RKO (cell line): ENCODE measurements at regions not wholly inside any gene's neighbourhood (a gene's known extent, or its start where the extent isn't known, plus 50 kb on each side); places are given as distances from the start of the nearest gene placed in this dataset.
A peak's percentile ranks its signal among the peaks of the same experiment; 100 is the strongest.
"Not testable (repeated sequence)": the region's sequence is repeated elsewhere in the genome, so short reads cannot be mapped to it uniquely, and the experiment has no call there.

Source experiments
- DNase-seq: peaks from one replicate; pipeline ENCODE4 v3.0.0-alpha.2; 2016; ENCODE audit warnings: low spot score

GRCh38 chr2:19651466-19651865 lies 250.3 kb downstream of the TTC32 start:
- DNase-seq = no peak

DNA sequence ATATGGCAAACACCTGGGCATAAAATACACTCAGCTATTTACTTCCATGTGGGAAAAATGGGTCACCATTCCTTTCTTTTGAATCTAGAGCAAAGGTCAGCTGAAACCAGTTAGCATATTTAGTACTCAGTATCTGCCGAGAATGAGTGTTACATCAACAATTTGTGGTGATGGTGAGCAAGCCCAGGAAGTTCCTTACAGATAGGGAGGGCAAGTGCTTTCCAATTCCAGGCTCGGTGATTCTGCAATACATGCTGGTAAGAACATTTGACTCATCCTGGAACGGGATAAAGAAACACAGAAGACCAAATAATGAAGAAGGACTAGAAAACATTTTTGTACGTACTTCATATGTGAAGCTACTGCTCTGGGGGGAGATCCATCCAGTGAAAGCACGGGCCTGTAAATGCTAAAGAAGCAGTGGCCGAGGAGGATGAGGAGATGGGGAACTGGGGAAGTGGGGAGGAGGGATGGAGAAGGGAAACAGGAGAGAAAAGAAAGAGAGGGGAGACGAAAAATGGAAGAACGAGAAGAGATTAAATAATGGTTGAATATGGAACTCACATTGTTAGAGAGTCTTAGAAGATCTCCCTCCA lies 251.9 kb downstream of the TTC32 start:
- DNase-seq = peak; percentile 40

DNA sequence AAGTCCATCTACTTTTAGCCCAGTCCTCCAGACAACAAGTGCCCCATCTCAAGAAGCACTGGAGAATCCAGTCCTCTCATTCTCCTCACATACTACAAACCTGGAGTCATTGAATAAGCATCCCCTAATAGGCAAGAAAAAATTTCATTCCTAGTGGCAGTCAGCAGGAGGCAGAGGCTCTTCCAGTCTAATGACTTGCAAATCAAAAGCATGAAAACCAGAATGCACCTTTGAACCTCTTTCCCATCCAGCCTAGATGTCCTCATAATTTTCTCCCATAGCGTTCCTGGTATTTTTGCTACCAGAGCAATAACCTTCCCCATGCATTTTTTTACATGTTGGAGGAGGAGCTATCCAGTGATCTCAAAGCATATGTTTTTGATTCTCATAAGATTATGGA lies 252.6 kb downstream of the TTC32 start:
- no peak for DNase-seq

- no peak for DNase-seq
Observed at GRCh38 chr2:19648583-19648982, 253.2 kb downstream of the TTC32 start.

GRCh38 chr2:19646987-19647386 lies 254.8 kb downstream of the TTC32 start:
- DNase-seq = no peak

DNA sequence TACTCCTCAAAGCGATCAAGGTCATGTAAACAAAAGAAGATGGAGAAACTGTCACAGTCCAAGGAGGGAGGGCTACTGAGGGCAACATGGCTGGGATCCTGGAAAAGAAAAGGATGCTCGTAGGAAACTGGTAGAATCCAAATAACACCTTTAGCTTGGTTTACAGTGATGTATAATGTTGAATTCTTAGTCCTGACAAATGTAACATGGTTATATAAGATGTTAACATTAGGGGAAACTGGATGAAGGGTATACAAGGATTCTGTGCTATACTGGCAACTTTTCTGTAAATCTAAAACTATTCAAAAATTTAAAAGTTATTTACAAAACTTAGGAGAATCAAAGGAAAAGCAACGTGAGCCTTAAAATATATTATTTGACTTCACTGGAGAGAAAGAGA lies 257.0 kb downstream of the TTC32 start:
- no peak for DNase-seq

DNA sequence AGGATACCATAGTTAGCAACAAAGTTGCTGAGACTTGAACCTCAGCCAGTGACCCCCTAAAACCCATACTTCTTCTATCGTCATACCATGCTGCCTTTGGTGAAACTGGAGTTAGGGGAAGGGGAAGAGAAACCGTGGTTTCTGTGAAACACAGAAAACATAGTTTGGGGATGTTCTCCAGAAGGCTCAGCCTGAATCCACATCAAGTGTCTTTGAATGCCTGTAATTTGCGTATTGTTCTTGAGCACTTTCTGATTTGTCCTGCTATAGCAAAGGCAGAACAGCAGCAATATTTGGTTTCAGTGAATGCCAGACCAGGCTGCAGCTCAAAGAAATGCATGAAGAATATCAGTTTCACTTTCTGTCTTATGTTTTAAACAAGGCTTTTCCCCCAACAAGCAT lies 258.7 kb downstream of the TTC32 start:
- no peak for DNase-seq

DNA sequence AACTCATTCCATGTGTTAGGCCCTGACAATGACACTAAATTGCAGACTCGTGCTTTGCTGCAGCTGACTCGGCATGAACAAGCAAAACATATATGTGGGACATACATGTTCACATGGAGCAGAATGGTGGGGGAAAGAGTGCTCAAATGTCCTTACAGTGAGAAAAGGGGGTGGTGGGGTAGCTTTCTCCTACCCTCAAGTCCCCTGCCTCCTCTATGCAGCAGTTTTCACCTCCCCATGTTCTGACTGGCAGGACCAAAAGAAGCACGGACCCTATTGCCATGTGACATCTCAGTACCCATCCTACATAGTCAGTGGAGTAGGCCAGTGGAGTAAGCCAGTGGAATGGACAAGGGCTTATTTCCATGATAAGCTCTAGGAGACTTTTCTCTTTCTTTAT lies 259.3 kb downstream of the TTC32 start:
- DNase-seq = no peak

DNA sequence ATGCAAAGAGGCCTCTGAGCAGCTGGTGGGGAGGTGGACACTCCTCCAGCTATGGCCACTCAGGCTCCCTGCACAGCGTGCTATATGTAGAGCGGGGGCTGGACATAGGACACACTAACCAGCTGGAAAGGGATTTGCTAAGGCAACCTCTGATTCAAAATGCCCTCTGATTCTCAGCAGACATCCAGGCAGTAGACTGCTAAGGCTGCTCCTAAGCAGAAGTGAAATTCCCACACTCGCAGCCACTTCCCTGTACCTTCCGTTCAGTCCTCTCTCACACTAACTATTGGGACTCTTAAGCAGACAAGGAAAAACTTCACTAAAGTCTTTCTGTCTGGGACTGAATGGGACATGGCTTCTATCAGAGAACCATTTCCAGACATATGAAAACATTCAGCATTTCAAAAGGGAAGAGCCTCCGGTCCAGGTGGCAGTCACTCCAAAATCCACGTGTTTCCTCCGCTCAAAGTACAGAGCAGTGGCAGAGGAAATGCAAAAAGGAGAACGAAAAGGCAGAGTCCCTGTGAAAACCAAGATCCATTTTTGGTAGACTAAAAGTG lies 265.8 kb downstream of the TTC32 start:
- no peak for DNase-seq

DNA sequence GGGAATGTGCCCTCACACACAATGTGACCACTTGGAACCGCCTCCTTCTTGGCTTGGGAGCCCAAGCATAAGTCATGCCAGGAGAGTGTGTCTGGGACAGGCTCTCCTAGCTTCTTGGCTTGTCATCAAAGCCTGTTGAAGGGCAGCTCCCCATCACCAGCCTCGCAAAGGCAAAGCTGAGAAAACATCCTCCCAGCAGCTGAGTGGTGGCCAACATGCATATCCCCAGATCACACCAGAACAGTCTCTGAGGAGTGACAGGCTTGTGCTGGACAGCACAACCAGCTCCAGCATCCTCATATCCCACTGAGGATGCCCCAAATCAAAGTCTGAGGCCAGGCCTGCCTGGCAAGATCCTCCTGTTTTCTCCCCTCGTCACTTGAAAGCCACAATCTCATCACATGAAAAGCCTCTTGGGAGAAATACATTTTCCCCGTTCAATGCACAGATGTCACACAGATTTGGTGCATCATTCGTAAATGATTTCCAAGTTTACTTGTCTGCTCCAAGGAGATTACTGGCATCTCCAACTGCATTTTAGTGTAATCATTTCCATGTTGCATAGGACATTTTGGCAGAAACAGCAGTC lies 269.3 kb downstream of the TTC32 start:
- no peak for DNase-seq

- DNase-seq = no peak
Observed at GRCh38 chr2:19631871-19632270, 269.9 kb downstream of the TTC32 start.

GRCh38 chr2:19630921-19631320 lies 270.9 kb downstream of the TTC32 start:
- DNase-seq = no peak

GRCh38 chr2:19627359-19627758 lies 268.9 kb upstream of the OSR1 start:
- no peak for DNase-seq

DNA sequence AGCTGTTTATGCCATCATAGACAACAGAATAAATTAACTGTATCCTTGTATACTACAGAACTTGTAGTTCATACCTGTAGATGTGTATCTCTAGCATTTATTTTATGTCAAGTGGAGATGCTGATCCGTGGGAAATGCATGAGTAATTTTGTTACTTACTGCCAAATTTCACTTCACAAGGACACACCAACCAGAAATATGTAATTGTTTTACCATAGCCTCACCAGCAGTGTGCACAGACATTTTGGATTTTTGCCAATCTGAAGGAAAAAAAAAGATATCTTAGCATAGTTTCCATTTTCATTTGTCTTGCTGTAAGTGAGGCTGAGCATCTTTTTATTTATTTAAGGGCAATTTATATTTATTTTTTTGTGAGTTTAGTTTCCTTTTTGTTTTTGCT lies 265.1 kb upstream of the OSR1 start:
- DNase-seq = no peak

- no peak for DNase-seq
Observed at GRCh38 chr2:19617257-19617848, 258.9 kb upstream of the OSR1 start.

- DNase-seq = not testable (repeated sequence)
Observed at GRCh38 chr2:19615402-19615801, 257.0 kb upstream of the OSR1 start.

DNA sequence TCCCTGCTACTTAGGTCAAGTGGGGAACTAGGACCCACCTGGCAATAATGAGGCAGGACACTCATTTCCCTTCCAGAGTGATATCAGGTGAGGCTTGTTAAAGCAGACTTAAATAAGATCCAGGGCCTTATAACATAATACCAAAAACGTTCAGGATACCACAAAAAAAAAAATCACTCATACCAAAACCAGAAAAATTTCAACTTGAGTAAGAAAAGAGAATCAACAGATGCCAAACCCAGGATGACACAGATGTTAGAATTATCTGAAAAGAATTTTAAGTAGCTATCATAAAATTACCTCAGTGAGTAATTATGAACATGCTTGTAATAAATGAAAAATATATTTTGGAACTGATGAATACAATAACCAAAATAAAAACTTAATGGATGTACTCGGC lies 255.6 kb upstream of the OSR1 start:
- DNase-seq = no peak

DNA sequence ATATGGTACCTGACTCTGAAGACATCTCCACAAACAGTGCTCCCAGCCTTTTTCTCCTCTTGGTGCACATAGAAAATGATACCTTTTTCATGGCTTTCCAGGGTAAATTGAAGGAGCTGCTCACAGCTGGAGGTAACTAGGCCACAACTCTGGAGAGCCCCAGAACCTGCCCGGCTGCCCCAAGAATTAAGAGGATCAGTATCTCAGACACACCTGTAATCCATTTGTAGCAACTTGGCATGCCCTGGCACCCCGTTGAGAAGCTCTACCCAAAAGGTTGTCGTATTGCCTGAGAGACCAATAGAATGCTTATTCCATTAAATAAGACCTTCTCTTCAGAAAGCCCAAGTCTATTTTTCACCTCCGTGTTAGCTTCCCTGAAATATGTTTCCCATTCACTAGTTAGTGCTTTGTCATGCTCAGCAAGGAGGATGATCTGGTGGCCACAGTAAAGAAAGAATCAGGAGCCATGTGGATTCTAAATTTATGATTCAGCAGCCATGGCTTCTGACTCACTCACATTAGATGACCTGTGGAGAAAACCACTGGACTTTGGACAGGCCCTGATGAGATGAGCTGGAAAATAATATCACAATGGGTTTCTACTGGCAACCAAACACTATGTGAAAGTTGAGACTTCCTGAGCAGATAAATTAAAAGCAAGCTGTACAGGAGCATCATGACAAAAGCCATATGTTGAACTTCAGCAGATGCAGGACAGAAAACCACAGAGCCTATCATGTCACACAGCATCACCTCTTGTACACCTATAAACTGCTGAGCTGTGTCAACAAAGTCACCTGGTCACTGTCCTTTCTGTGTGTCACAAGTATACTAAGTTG lies 253.3 kb upstream of the OSR1 start:
- DNase-seq = peak; percentile 75

DNA sequence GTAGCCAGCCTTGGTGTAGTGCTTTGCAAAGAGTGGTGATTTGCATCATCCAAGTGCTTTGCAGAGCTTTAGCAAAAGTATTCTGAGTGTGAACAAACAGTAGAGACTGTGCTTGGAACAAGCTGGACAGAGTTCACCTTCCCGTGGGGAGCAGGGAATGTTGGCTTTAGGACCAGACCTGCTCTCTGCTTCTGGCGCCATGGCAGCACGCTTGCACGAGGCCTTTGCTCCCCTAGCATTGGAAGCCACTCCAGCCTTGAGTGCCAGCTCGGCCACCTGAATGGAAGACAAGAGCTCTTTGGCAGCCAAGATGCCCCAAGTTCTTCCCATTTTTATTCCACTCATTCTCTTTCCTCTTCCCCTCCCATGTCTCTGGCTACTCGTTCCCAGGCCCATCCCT lies 250.8 kb upstream of the OSR1 start:
- DNase-seq = no peak

- DNase-seq = no peak
Observed at GRCh38 chr2:19607931-19608771, 249.7 kb upstream of the OSR1 start.

GRCh38 chr2:19607400-19607799 lies 249.0 kb upstream of the OSR1 start:
- no peak for DNase-seq

GRCh38 chr2:19600982-19601381 lies 242.6 kb upstream of the OSR1 start:
- DNase-seq = no peak
